ENCODE measurements at regions not wholly inside any gene's neighbourhood (a gene's known extent, or its start where the extent isn't known, plus 50 kb on each side); places are given as distances from the start of the nearest gene placed in this dataset.

- Histone ChIP-seq H3K36me3 (replicated peaks in 1 of 2; ENCODE audit: control insufficient read depth in 1 of 2, insufficient read depth in 2 of 2, low read length in 2 of 2) (no peaks in the 10 kb centered on the region), H2AFZ (ENCODE audit: insufficient read depth, low read depth, low read length, poor library complexity, severe bottlenecking) (no peak overlapping the region), H3K79me2 (ENCODE audit: insufficient read depth, low read length) (no peaks in the 10 kb centered on the region), H3K9ac (ENCODE audit: insufficient read depth, low read length, poor library complexity, severe bottlenecking) (no peak overlapping the region), H4K20me1 (ENCODE audit: insufficient read depth, low read length) (no peaks in the 10 kb centered on the region), H3K9me3 (replicated peaks in 1 of 2; ENCODE audit: control insufficient read depth in 1 of 2, insufficient read depth in 1 of 2, low read length in 2 of 2) (peaks cover 21 to 25% of the 10 kb centered on the region in 2 donors), H3K27me3 (ENCODE audit: control insufficient read depth in 2 of 2, insufficient read depth in 2 of 2, low read length in 2 of 2) (no peaks in the 10 kb centered on the region), H3K4me3 (replicated peaks in 1 of 3; ENCODE audit: low read depth in 2 of 3, low read length in 3 of 3) (no peak overlapping the region), H3K4me1 (ENCODE audit: control insufficient read depth in 1 of 2, insufficient read depth in 2 of 2, low read length in 2 of 2) (no peaks in the 10 kb centered on the region), H3K4me2 (replicated peaks; ENCODE audit: extremely low read depth, low read length, poor library complexity, severe bottlenecking) (no peak overlapping the region), H3K27ac (ENCODE audit: low read depth in 1 of 2, low read length in 2 of 2) (no peak overlapping the region)
- H3K4me1 Mint-ChIP-seq, result no peaks in the 10 kb centered on the region
- H3K4me3 Mint-ChIP-seq, result no peak overlapping the region
- no peaks in the 10 kb centered on the region for H3K36me3 Mint-ChIP-seq
- DNase-seq, result no peak
- no CpG with 5 or more reads among the region's 2 CpGs for WGBS (ENCODE audit: insufficient coverage)
- no peak overlapping the region for H3K27ac Mint-ChIP-seq
- intact Hi-C loops (cut with micrococcal nuclease), result no loop called here
- peaks cover 23 to 50% (median 37%) of the 10 kb centered on the region in 7 donors for H3K9me3 Mint-ChIP-seq
- TF ChIP-seq CTCF (IDR thresholded peaks at IDR 0.05), result no peak
- H3K27me3 Mint-ChIP-seq (ENCODE audit: low read depth in 3 of 3), result peaks cover 0 to 1% (median 0%) of the 10 kb centered on the region in 3 donors
Measured at GRCh38 chr14:101209594-101209993, 306.1 kb upstream of the RTL1 start.

GRCh38 chr14:101215266-101215665 is 311.7 kb upstream of the RTL1 start:
- Histone ChIP-seq H3K4me2 (replicated peaks; ENCODE audit: extremely low read depth, low read length, poor library complexity, severe bottlenecking) (no peak overlapping the region), H3K27ac (ENCODE audit: low read depth in 1 of 2, low read length in 2 of 2) (no peak overlapping the region), H3K79me2 (ENCODE audit: insufficient read depth, low read length) (no peaks in the 10 kb centered on the region), H3K36me3 (replicated peaks in 1 of 2; ENCODE audit: control insufficient read depth in 1 of 2, insufficient read depth in 2 of 2, low read length in 2 of 2) (no peaks in the 10 kb centered on the region), H4K20me1 (ENCODE audit: insufficient read depth, low read length) (no peaks in the 10 kb centered on the region), H3K4me3 (replicated peaks in 1 of 3; ENCODE audit: low read depth in 2 of 3, low read length in 3 of 3) (no peak overlapping the region), H2AFZ (ENCODE audit: insufficient read depth, low read depth, low read length, poor library complexity, severe bottlenecking) (no peak overlapping the region), H3K9me3 (replicated peaks in 1 of 2; ENCODE audit: control insufficient read depth in 1 of 2, insufficient read depth in 1 of 2, low read length in 2 of 2) (peaks cover 7 to 18% of the 10 kb centered on the region in 2 donors), H3K9ac (ENCODE audit: insufficient read depth, low read length, poor library complexity, severe bottlenecking) (no peak overlapping the region), H3K27me3 (ENCODE audit: control insufficient read depth in 2 of 2, insufficient read depth in 2 of 2, low read length in 2 of 2) (no peaks in the 10 kb centered on the region), H3K4me1 (ENCODE audit: control insufficient read depth in 1 of 2, insufficient read depth in 2 of 2, low read length in 2 of 2) (no peaks in the 10 kb centered on the region)
- no peaks in the 10 kb centered on the region for H3K36me3 Mint-ChIP-seq
- no peak overlapping the region for H3K4me3 Mint-ChIP-seq
- H3K27ac Mint-ChIP-seq, result no peak overlapping the region
- peaks cover 0 to 4% (median 2%) of the 10 kb centered on the region in 3 donors for H3K27me3 Mint-ChIP-seq (ENCODE audit: low read depth in 3 of 3)
- 100% methylated on average over 2 of the region's 5 CpGs for WGBS (ENCODE audit: insufficient coverage)
- peaks cover 7 to 26% (median 13%) of the 10 kb centered on the region in 7 donors for H3K9me3 Mint-ChIP-seq
- intact Hi-C loops (cut with micrococcal nuclease), result no loop called here
- no peak for DNase-seq
- no peaks in the 10 kb centered on the region for H3K4me1 Mint-ChIP-seq
- TF ChIP-seq CTCF (IDR thresholded peaks at IDR 0.05), result no peak

Measured in CD14-positive monocyte (primary cell).